OCI-LY1 (cell line): ENCODE measurements at regions not wholly inside any gene's neighbourhood (a gene's known extent, or its start where the extent isn't known, plus 50 kb on each side); places are given as distances from the start of the nearest gene placed in this dataset.

Experiments used
- EZH2 ChIP-seq: fragments of 200-600 bp; sonication (generic), shearing (Covaris generic); IDR thresholded peaks from 2 replicates; pipeline ENCODE4 v1.8.0; 2017; ENCODE audit warnings: borderline replicate concordance, mixed run types, mild to moderate bottlenecking, antibody characterized with exemption, low read length, moderate library complexity, mixed read lengths
- TF ChIP-seq, protein P1 (sequence below): fragments of 200-600 bp; sonication (generic), shearing (Covaris generic); IDR thresholded peaks from 2 replicates; pipeline ENCODE4 v1.5.1; 2017; ENCODE audit warnings: mild to moderate bottlenecking, antibody characterized with exemption, low read length, moderate library complexity, mixed read lengths

DNA sequence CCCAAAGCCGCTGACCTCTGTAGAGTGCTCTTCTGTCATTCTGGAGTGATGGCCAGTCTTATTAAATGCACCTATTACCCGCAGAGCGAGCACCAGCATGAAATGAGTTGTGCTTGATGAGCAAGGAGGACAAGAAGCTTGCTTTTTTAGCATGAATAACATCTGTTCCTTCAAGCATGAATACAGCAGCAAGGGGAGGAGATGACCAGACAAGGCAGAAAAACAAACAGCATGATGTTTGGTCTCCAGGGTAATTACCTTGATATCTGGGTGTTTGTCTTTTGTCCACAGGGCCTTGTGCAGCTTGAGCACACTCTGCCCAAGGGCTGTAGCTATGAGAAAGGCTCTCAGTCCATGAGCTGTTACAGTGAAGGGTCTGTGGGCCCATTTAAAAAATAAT is 324.8 kb upstream of the DDX53 start:
- TF ChIP-seq, protein P1, sequence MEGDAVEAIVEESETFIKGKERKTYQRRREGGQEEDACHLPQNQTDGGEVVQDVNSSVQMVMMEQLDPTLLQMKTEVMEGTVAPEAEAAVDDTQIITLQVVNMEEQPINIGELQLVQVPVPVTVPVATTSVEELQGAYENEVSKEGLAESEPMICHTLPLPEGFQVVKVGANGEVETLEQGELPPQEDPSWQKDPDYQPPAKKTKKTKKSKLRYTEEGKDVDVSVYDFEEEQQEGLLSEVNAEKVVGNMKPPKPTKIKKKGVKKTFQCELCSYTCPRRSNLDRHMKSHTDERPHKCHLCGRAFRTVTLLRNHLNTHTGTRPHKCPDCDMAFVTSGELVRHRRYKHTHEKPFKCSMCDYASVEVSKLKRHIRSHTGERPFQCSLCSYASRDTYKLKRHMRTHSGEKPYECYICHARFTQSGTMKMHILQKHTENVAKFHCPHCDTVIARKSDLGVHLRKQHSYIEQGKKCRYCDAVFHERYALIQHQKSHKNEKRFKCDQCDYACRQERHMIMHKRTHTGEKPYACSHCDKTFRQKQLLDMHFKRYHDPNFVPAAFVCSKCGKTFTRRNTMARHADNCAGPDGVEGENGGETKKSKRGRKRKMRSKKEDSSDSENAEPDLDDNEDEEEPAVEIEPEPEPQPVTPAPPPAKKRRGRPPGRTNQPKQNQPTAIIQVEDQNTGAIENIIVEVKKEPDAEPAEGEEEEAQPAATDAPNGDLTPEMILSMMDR, result no peak
- no peak for TF ChIP-seq EZH2
